Tibial nerve (tissue), 4 donors: ENCODE measurements at regions not wholly inside any gene's neighbourhood (a gene's known extent, or its start where the extent isn't known, plus 50 kb on each side); places are given as distances from the start of the nearest gene placed in this dataset.

Experiments
- CTCF ChIP-seq, 5 experiments: fragments of 200-600 bp in 3 of 5; fragments of 450-650 bp in 2 of 5; sonication (generic) in 3 of 5; IDR thresholded peaks; one replicate each; pipeline ENCODE4 v1.5.1; 2016 to 2019; ENCODE audit warnings: antibody characterized with exemption in 5 of 5, mild to moderate bottlenecking in 3 of 5, moderate library complexity in 2 of 5
- EP300 ChIP-seq, 2 donors: sonication (generic); formaldehyde crosslinking; IDR thresholded peaks; one replicate each; pipeline ENCODE4 v1.6.1; 2017; ENCODE audit warnings: antibody characterized with exemption in 2 of 2, mild to moderate bottlenecking in 1 of 2
- POLR2A ChIP-seq, 2 donors: fragments of 450-650 bp; IDR thresholded peaks; one replicate each; pipeline ENCODE4 v1.6.1; 2017; ENCODE audit warnings: antibody characterized with exemption in 2 of 2, mild to moderate bottlenecking in 2 of 2, moderate library complexity in 2 of 2

- no peak for TF ChIP-seq CTCF (IDR thresholded peaks at IDR 0.05)
- no peak for TF ChIP-seq POLR2A (IDR thresholded peaks at IDR 0.05)
- no peak for TF ChIP-seq EP300 (IDR thresholded peaks at IDR 0.05)
Measured at GRCh38 chr9:659286-659685, 182.2 kb upstream of the DMRT1 start.
